ENCODE measurements at regions not wholly inside any gene's neighbourhood (a gene's known extent, or its start where the extent isn't known, plus 50 kb on each side); places are given as distances from the start of the nearest gene placed in this dataset.

- no peak overlapping the region for H3K4me2 ChIP-seq (replicated peaks; ENCODE audit: low read depth, low read length, poor library complexity, severe bottlenecking)
- Mint-ChIP-seq H3K4me1 (no peaks in the 10 kb centered on the region), H3K27ac (no peak overlapping the region), H3K27me3 (peaks cover 13% of the 10 kb centered on the region), H3K9me3 (ENCODE audit: insufficient read depth) (no peaks in the 10 kb centered on the region), H3K4me3 (no peak overlapping the region)
- no peaks in the 10 kb centered on the region for H3K79me2 ChIP-seq (ENCODE audit: control insufficient read depth, insufficient read depth, low read length)
- CTCF ChIA-PET, result no interaction called here
- H3K9ac ChIP-seq (ENCODE audit: low read length), result no peak overlapping the region
- H3K9me3 ChIP-seq (ENCODE audit: control extremely low read depth in 1 of 3, control insufficient read depth in 2 of 3, insufficient read depth in 1 of 3, low read length in 2 of 3), result no peaks in the 10 kb centered on the region
- no peaks in the 10 kb centered on the region for H4K20me1 ChIP-seq (ENCODE audit: control insufficient read depth, insufficient read depth, low read length, poor library complexity, severe bottlenecking)
- intact Hi-C loops (cut with micrococcal nuclease), result no loop called here
- H2AFZ ChIP-seq (ENCODE audit: insufficient read depth, low read depth, low read length, poor library complexity, severe bottlenecking), result no peak overlapping the region
- 47% methylated on average over 2 of the region's 2 CpGs for WGBS (ENCODE audit: insufficient coverage)
- no peak for TF ChIP-seq CTCF (IDR thresholded peaks at IDR 0.05)
- TF ChIP-seq EZH2 (IDR thresholded peaks at IDR 0.05; ENCODE audit: borderline replicate concordance, insufficient read depth, low read depth, low read length, poor library complexity, severe bottlenecking), result no peak
- no peak overlapping the region for H3K4me3 ChIP-seq (ENCODE audit: control extremely low read depth in 1 of 5, extremely low read depth in 1 of 5, insufficient read depth in 1 of 5, low read depth in 2 of 5, low read length in 4 of 5)
- H3K27me3 ChIP-seq (replicated peaks in 1 of 4; ENCODE audit: control extremely low read depth in 1 of 4, control insufficient read depth in 3 of 4, insufficient read depth in 4 of 4, low read length in 3 of 4), result no peaks in the 10 kb centered on the region
- ATAC-seq (ENCODE audit: low read depth), result no peak
- no peak overlapping the region for H3K27ac ChIP-seq (ENCODE audit: low read length in 2 of 2)
- POLR2A ChIA-PET, result no interaction called here
- H3K4me1 ChIP-seq (ENCODE audit: control insufficient read depth in 2 of 2, insufficient read depth in 2 of 2, low read length in 2 of 2), result no peaks in the 10 kb centered on the region
- no peak for DNase-seq
- H3K36me3 ChIP-seq (replicated peaks in 1 of 2; ENCODE audit: control extremely low read depth in 1 of 2, control insufficient read depth in 1 of 2, extremely low read depth in 1 of 2, insufficient read depth in 2 of 2, low read length in 1 of 2), result no peaks in the 10 kb centered on the region
Measured at GRCh38 chr22:34036931-34037330, 116.7 kb upstream of the LARGE1 start.

- POLR2A ChIA-PET, result no interaction called here
- Histone ChIP-seq H3K9ac (ENCODE audit: low read length) (no peak overlapping the region), H2AFZ (ENCODE audit: insufficient read depth, low read depth, low read length, poor library complexity, severe bottlenecking) (no peak overlapping the region), H4K20me1 (ENCODE audit: control insufficient read depth, insufficient read depth, low read length, poor library complexity, severe bottlenecking) (no peaks in the 10 kb centered on the region), H3K4me2 (replicated peaks; ENCODE audit: low read depth, low read length, poor library complexity, severe bottlenecking) (no peak overlapping the region), H3K27me3 (replicated peaks in 1 of 4; ENCODE audit: control extremely low read depth in 1 of 4, control insufficient read depth in 3 of 4, insufficient read depth in 4 of 4, low read length in 3 of 4) (no peaks in the 10 kb centered on the region), H3K4me3 (ENCODE audit: control extremely low read depth in 1 of 5, extremely low read depth in 1 of 5, insufficient read depth in 1 of 5, low read depth in 2 of 5, low read length in 4 of 5) (no peak overlapping the region), H3K36me3 (replicated peaks in 1 of 2; ENCODE audit: control extremely low read depth in 1 of 2, control insufficient read depth in 1 of 2, extremely low read depth in 1 of 2, insufficient read depth in 2 of 2, low read length in 1 of 2) (no peaks in the 10 kb centered on the region), H3K9me3 (ENCODE audit: control extremely low read depth in 1 of 3, control insufficient read depth in 2 of 3, insufficient read depth in 1 of 3, low read length in 2 of 3) (no peaks in the 10 kb centered on the region), H3K4me1 (ENCODE audit: control insufficient read depth in 2 of 2, insufficient read depth in 2 of 2, low read length in 2 of 2) (no peaks in the 10 kb centered on the region), H3K27ac (ENCODE audit: low read length in 2 of 2) (no peak overlapping the region), H3K79me2 (ENCODE audit: control insufficient read depth, insufficient read depth, low read length) (no peaks in the 10 kb centered on the region)
- Mint-ChIP-seq H3K4me3 (no peak overlapping the region), H3K27ac (no peak overlapping the region), H3K27me3 (peaks cover 18% of the 10 kb centered on the region), H3K4me1 (no peaks in the 10 kb centered on the region), H3K9me3 (ENCODE audit: insufficient read depth) (no peaks in the 10 kb centered on the region)
- TF ChIP-seq CTCF (IDR thresholded peaks at IDR 0.05), result no peak
- TF ChIP-seq EZH2 (IDR thresholded peaks at IDR 0.05; ENCODE audit: borderline replicate concordance, insufficient read depth, low read depth, low read length, poor library complexity, severe bottlenecking), result no peak
- ATAC-seq (ENCODE audit: low read depth), result no peak
- no peak for DNase-seq
- 89% methylated on average over 8 of the region's 11 CpGs for WGBS (ENCODE audit: insufficient coverage)
- CTCF ChIA-PET, result no interaction called here
- intact Hi-C loops (cut with micrococcal nuclease), result no loop called here
Measured at GRCh38 chr22:34038801-34039555, 118.7 kb upstream of the LARGE1 start.

Measured in B cell (primary cell).